ENCODE measurements at regions not wholly inside any gene's neighbourhood (a gene's known extent, or its start where the extent isn't known, plus 50 kb on each side); places are given as distances from the start of the nearest gene placed in this dataset.

- H3K27me3 ChIP-seq (ENCODE audit: control insufficient read depth in 1 of 2, insufficient read depth in 2 of 2, low read length in 2 of 2) = no peaks in the 10 kb centered on the region
- FAIRE-seq = no peak
- POLR2A ChIA-PET = no interaction called here
Measured at GRCh38 chr9:100865648-100866047, 162.9 kb upstream of the PLPPR1 start.

More at GRCh38 chr9:100865648-100866047, 162.9 kb upstream of the PLPPR1 start:
- Histone ChIP-seq H3K9ac (ENCODE audit: insufficient read depth, low read depth, low read length) (no peak overlapping the region), H3K36me3 (replicated peaks in 1 of 2; ENCODE audit: control insufficient read depth in 1 of 2, insufficient read depth in 2 of 2, low read length in 2 of 2) (no peaks in the 10 kb centered on the region), H4K20me1 (ENCODE audit: insufficient read depth, low read length) (no peaks in the 10 kb centered on the region), H3K4me3 (replicated peaks in 1 of 3; ENCODE audit: insufficient read depth in 1 of 3, low read depth in 2 of 3, low read length in 3 of 3) (no peak overlapping the region), H3K4me1 (ENCODE audit: insufficient read depth, low read length) (no peaks in the 10 kb centered on the region), H3K9me3 (ENCODE audit: low read length) (no peaks in the 10 kb centered on the region), H2AFZ (ENCODE audit: low read length) (no peak overlapping the region), H3K4me2 (ENCODE audit: low read depth, low read length) (no peak overlapping the region), H3K79me2 (ENCODE audit: insufficient read depth, low read length) (no peaks in the 10 kb centered on the region), H3K27ac (ENCODE audit: extremely low read length, insufficient read depth, low read length) (no peak overlapping the region)
- TF ChIP-seq ATF4 (CRISPR knock-in tag; IDR thresholded peaks at IDR 0.05) (no peak), MIER3 (CRISPR knock-in tag; IDR thresholded peaks at IDR 0.05; ENCODE audit: borderline replicate concordance) (no peak), ZNF142 (CRISPR knock-in tag; IDR thresholded peaks at IDR 0.05) (no peak), STAT5B (CRISPR knock-in tag; IDR thresholded peaks at IDR 0.05) (no peak), ZNF850 (CRISPR knock-in tag; conservative IDR thresholded peaks at IDR 0.05) (no peak), NFKB2 (CRISPR knock-in tag; IDR thresholded peaks at IDR 0.05; ENCODE audit: borderline replicate concordance) (no peak), SETDB1 (CRISPR knock-in tag; IDR thresholded peaks at IDR 0.05; ENCODE audit: borderline replicate concordance) (no peak), TCF7L2 (IDR thresholded peaks at IDR 0.05; ENCODE audit: low read depth, low read length) (no peak), CTCF (CRISPR knock-in tag; IDR thresholded peaks at IDR 0.05) (no peak), ZBTB34 (CRISPR knock-in tag; IDR thresholded peaks at IDR 0.05) (no peak), ATF5 (CRISPR knock-in tag; IDR thresholded peaks at IDR 0.05; ENCODE audit: low read depth) (no peak)
- intact Hi-C loops (cut with micrococcal nuclease; ENCODE audit: unreplicated experiment) (no loop called here), in situ Hi-C loops (cut with HindIII; ENCODE audit: extremely low pct_ligation_motif_present, low pct_unique_long_range_greater_than_20kb) (no loop called here)
- no TSS peak for BruUV-seq (replicated peaks)
- WGBS (ENCODE audit: low lambda C conversion rate) = 0% methylated on average over 4 of the region's 4 CpGs
- CTCF ChIA-PET (ENCODE audit: low intra/inter-chr PET ratio, low total read pairs) = no interaction called here
- ATAC-seq (no peak), DNase-seq (ENCODE audit: low spot score) (no peak)

All from HepG2 (cell line).